H1 (cell line): ENCODE measurements at regions not wholly inside any gene's neighbourhood (a gene's known extent, or its start where the extent isn't known, plus 50 kb on each side); places are given as distances from the start of the nearest gene placed in this dataset.

Experiments used
- CTCF ChIA-PET: fragments of 300-600 bp; sonication (Branson Sonifier 250); formaldehyde crosslinking; loops from one replicate; lab custom pipeline; 2021; ENCODE audit not compliant: partially characterized antibody; lab: Charles Lee
- POLR2A ChIA-PET: fragments of 300-600 bp; sonication (Branson Sonifier 250); formaldehyde crosslinking; loops from one replicate; lab custom pipeline; 2021; ENCODE audit warnings: inconsistent platforms; ENCODE audit not compliant: partially characterized antibody; lab: Charles Lee
- DNase-seq, 2 experiments: peaks; one replicate each; pipeline versions ENCODE4 v3.0.0 to v3.0.0-alpha.2; 2010 to 2022; ENCODE audit warnings: low spot score in 2 of 2, low read depth in 1 of 2, mixed read lengths in 1 of 2
- FAIRE-seq: peaks from 2 replicates; lab custom pipeline; 2011; peaks lifted over from hg19 to GRCh38; lab: Jason Lieb, UNC
- H2AFZ ChIP-seq: 2 replicates; pipeline ENCODE4 v1.8.1; 2012; ENCODE audit warnings: low read length, inconsistent platforms
- H2AK5ac ChIP-seq: 2 replicates; pipeline ENCODE4 v1.6.1; 2013; ENCODE audit warnings: low read depth, low read length
- H2BK120ac ChIP-seq: replicated peaks from 2 replicates; pipeline ENCODE3; 2013; ENCODE audit warnings: low read depth, low read length, inconsistent platforms
- H2BK12ac ChIP-seq: 2 replicates; pipeline ENCODE4 v1.6.1; 2013; ENCODE audit warnings: low read depth, low read length
- H2BK15ac ChIP-seq: 2 replicates; pipeline ENCODE4 v1.6.1; 2013; ENCODE audit warnings: low read length
- H2BK20ac ChIP-seq: 2 replicates; pipeline ENCODE4 v1.6.1; 2013; ENCODE audit warnings: low read length
- H2BK5ac ChIP-seq: 2 replicates; pipeline ENCODE4 v1.6.1; 2013; ENCODE audit warnings: low read depth, low read length
- H3K14ac ChIP-seq: 2 replicates; pipeline ENCODE4 v1.6.1; 2013; ENCODE audit warnings: inconsistent platforms; ENCODE audit not compliant: insufficient read length
- H3K18ac ChIP-seq: 2 replicates; pipeline ENCODE4 v1.6.1; 2013; ENCODE audit warnings: low read length; ENCODE audit errors: extremely low read depth
- H3K23ac ChIP-seq: 2 replicates; pipeline ENCODE4 v1.6.1; 2013; ENCODE audit warnings: inconsistent platforms; ENCODE audit not compliant: insufficient read length
- H3K23me2 ChIP-seq: 2 replicates; pipeline ENCODE4 v1.6.1; 2013; ENCODE audit warnings: low read depth, low read length
- H3K27ac ChIP-seq: 2 replicates; pipeline ENCODE4 v1.6.1; 2011; ENCODE audit warnings: low read depth, low read length, inconsistent platforms
- H3K27me3 ChIP-seq, 4 experiments: replicated peaks in 1 of 4; 1 replicate in 1 of 4; 2 replicates in 3 of 4; pipeline versions ENCODE4 v1.6.1 to v1.8.1; 2011 to 2013; ENCODE audit warnings: low read length in 3 of 4, mild to moderate bottlenecking in 3 of 4, inconsistent platforms in 2 of 4, mixed read lengths in 2 of 4, moderate library complexity in 1 of 4; ENCODE audit not compliant: control insufficient read depth in 3 of 4, insufficient read depth in 3 of 4; ENCODE audit errors: extremely low read depth in 1 of 4
- H3K36me3 ChIP-seq, 4 experiments: 2 replicates each; pipeline versions ENCODE4 v1.6.1 to v1.8.1; 2011 to 2013; ENCODE audit warnings: mild to moderate bottlenecking in 4 of 4, low read length in 3 of 4, moderate library complexity in 2 of 4, control low read depth in 1 of 4, inconsistent platforms in 1 of 4; ENCODE audit not compliant: insufficient read depth in 4 of 4, control insufficient read depth in 2 of 4
- H3K4ac ChIP-seq: replicated peaks from 2 replicates; pipeline ENCODE3; 2013; ENCODE audit warnings: low read length, low read depth, mixed read lengths, inconsistent platforms; ENCODE audit not compliant: insufficient read length
- H3K4me1 ChIP-seq, 4 experiments: replicated peaks in 1 of 4; 1 replicate in 1 of 4; 2 replicates in 3 of 4; pipeline versions ENCODE4 v1.6.1 to v1.8.1; 2011 to 2013; ENCODE audit warnings: low read length in 3 of 4, inconsistent platforms in 2 of 4, mixed read lengths in 1 of 4; ENCODE audit not compliant: insufficient read depth in 4 of 4, control insufficient read depth in 3 of 4
- H3K4me2 ChIP-seq, 2 experiments: 2 replicates each; pipeline versions ENCODE4 v1.6.1 to v1.8.1; 2011 to 2013; ENCODE audit warnings: low read depth in 2 of 2, low read length in 2 of 2, control low read depth in 1 of 2, inconsistent platforms in 1 of 2, mild to moderate bottlenecking in 1 of 2; ENCODE audit not compliant: insufficient read depth in 1 of 2
- H3K4me3 ChIP-seq, 4 experiments: fragments of 200-600, 300-600 bp in 1 of 4; sonication (generic), shearing (Covaris generic), sonication (Bioruptor Twin) in 1 of 4; 2 replicates each; pipeline versions ENCODE4 v1.5.1 to v1.8.1; 2011 to 2016; ENCODE audit warnings: low read length in 4 of 4, low read depth in 3 of 4, control low read depth in 2 of 4, inconsistent platforms in 2 of 4, mild to moderate bottlenecking in 2 of 4, mixed read lengths in 1 of 4, moderate library complexity in 1 of 4; ENCODE audit not compliant: insufficient read depth in 2 of 4; ENCODE audit errors: extremely low read depth in 1 of 4
- H3K56ac ChIP-seq: replicated peaks from 2 replicates; pipeline ENCODE3; 2013; ENCODE audit warnings: low read depth, mild to moderate bottlenecking, mixed read lengths, low read length, inconsistent platforms; ENCODE audit not compliant: insufficient read length
- H3K79me1 ChIP-seq: 2 replicates; pipeline ENCODE4 v1.6.1; 2013; ENCODE audit warnings: low read depth, low read length, control low read depth
- H3K79me2 ChIP-seq, 2 experiments: 2 replicates each; pipeline versions ENCODE4 v1.6.1 to v1.8.1; 2012 to 2013; ENCODE audit warnings: low read length in 2 of 2, mild to moderate bottlenecking in 2 of 2, inconsistent platforms in 1 of 2; ENCODE audit not compliant: insufficient read depth in 2 of 2, control insufficient read depth in 1 of 2
- H3K9ac ChIP-seq, 4 experiments: replicated peaks in 1 of 4; 1 replicate in 1 of 4; 2 replicates in 3 of 4; pipeline versions ENCODE4 v1.6.1 to v1.8.1; 2011 to 2013; ENCODE audit warnings: low read depth in 3 of 4, low read length in 3 of 4, control low read depth in 2 of 4, mild to moderate bottlenecking in 2 of 4, moderate library complexity in 2 of 4, inconsistent platforms in 1 of 4; ENCODE audit errors: extremely low read depth in 1 of 4
- H3K9me3 ChIP-seq, 2 experiments: 2 replicates each; pipeline versions ENCODE4 v1.6.1 to v1.8.1; 2012 to 2013; ENCODE audit warnings: mild to moderate bottlenecking in 2 of 2, moderate library complexity in 2 of 2, control low read depth in 1 of 2, inconsistent platforms in 1 of 2, low read depth in 1 of 2, low read length in 1 of 2, mixed read lengths in 1 of 2; ENCODE audit not compliant: insufficient read depth in 2 of 2
- H4K20me1 ChIP-seq, 2 experiments: replicated peaks in 1 of 2; 2 replicates each; pipeline versions ENCODE3 to v1.8.1; 2011 to 2013; ENCODE audit warnings: inconsistent platforms in 2 of 2, low read length in 2 of 2, mild to moderate bottlenecking in 1 of 2; ENCODE audit not compliant: insufficient read depth in 2 of 2, control insufficient read depth in 1 of 2
- H4K5ac ChIP-seq: 2 replicates; pipeline ENCODE4 v1.6.1; 2013; ENCODE audit warnings: low read length, low read depth, mixed read lengths, inconsistent platforms; ENCODE audit not compliant: insufficient read length
- H4K8ac ChIP-seq: 2 replicates; pipeline ENCODE4 v1.8.0; 2013; ENCODE audit warnings: mild to moderate bottlenecking, moderate library complexity, low read length, inconsistent platforms; ENCODE audit not compliant: insufficient read depth; ENCODE audit errors: extremely low read depth
- H4K91ac ChIP-seq: replicated peaks from 2 replicates; pipeline ENCODE3; 2013; ENCODE audit warnings: low read length, mixed read lengths, inconsistent platforms; ENCODE audit not compliant: insufficient read length
- CHD2 ChIP-seq: IDR thresholded peaks from 2 replicates; pipeline ENCODE4 v1.6.1; 2012; ENCODE audit warnings: low read length, improper control_type of control experiment
- MAFK ChIP-seq: IDR thresholded peaks from 2 replicates; pipeline ENCODE4 v1.6.1; 2012; ENCODE audit warnings: low read depth, mild to moderate bottlenecking, improper control_type of control experiment, low read length
- RFX5 ChIP-seq: IDR thresholded peaks from 2 replicates; pipeline ENCODE4 v1.6.1; 2011; ENCODE audit warnings: low read depth, low read length, improper control_type of control experiment, borderline replicate concordance
- SP1 ChIP-seq: IDR thresholded peaks from 2 replicates; pipeline ENCODE4 v1.6.1; 2011; ENCODE audit warnings: low read depth, low read length
- TBP ChIP-seq: IDR thresholded peaks from 2 replicates; pipeline ENCODE4 v1.6.1; 2011; ENCODE audit warnings: low read depth, low read length, improper control_type of control experiment
- WGBS, 2 experiments: shearing (Covaris generic) in 1 of 2; methylation state at CpG; one replicate each; pipeline versions ENCODE4 v1.1.6 to v1.1.7; 2013 to 2015; ENCODE audit warnings: low lambda C conversion rate in 2 of 2, mixed read lengths in 2 of 2, inconsistent platforms in 1 of 2, low coverage in 1 of 2, missing lambda C conversion rate in 1 of 2; ENCODE audit not compliant: insufficient replicate concordance in 2 of 2, insufficient coverage in 1 of 2, insufficient read length in 1 of 2; ENCODE audit errors: extremely low coverage in 1 of 2, missing lambda C conversion rate in 1 of 2; 5-methylcytosine and 5-hydroxymethylcytosine counted together
- TF ChIP-seq, protein P1 (sequence below): IDR thresholded peaks from 2 replicates; pipeline ENCODE4 v1.6.1; 2012; ENCODE audit warnings: low read length, inconsistent platforms

- FAIRE-seq, result no peak
- H2AFZ ChIP-seq, result no peak overlapping the region
Observed at GRCh38 chr4:130053723-130054122, 957.8 kb downstream of the C4orf33 start.

More at GRCh38 chr4:130053723-130054122, 957.8 kb downstream of the C4orf33 start:
- Histone ChIP-seq H4K91ac (no peak overlapping the region), H2BK20ac (no peak overlapping the region), H3K9me3 (peaks cover 5 to 9% of the 10 kb centered on the region in 2 experiments; a peak in 3 of 4 replicates), H4K8ac (no peak overlapping the region), H3K18ac (no peak overlapping the region), H3K79me2 (no peaks in the 10 kb centered on the region), H3K27me3 (no peaks in the 10 kb centered on the region), H2BK12ac (no peak overlapping the region), H3K4ac (no peak overlapping the region), H3K4me3 (no peak overlapping the region), H3K56ac (no peak overlapping the region), H3K14ac (no peak overlapping the region), H2AK5ac (no peak overlapping the region), H2BK15ac (no peak overlapping the region), H3K4me1 (no peaks in the 10 kb centered on the region), H2BK120ac (no peak overlapping the region), H4K20me1 (no peaks in the 10 kb centered on the region), H3K23ac (no peak overlapping the region), H3K23me2 (no peaks in the 10 kb centered on the region), H3K9ac (no peak overlapping the region), H3K4me2 (no peak overlapping the region), H2BK5ac (no peak overlapping the region), H4K5ac (no peak overlapping the region), H3K27ac (no peak overlapping the region), H3K36me3 (peaks cover 0 to 2% (median 0%) of the 10 kb centered on the region in 4 experiments; a peak in 2 of 8 replicates), H3K79me1 (no peaks in the 10 kb centered on the region)
- CTCF ChIA-PET, result no interaction called here
- POLR2A ChIA-PET, result interaction anchor here (0.8 to 1.4 kb wide), 2 partner anchors 9 to 16 kb away, joined by 4 read pairs; no protein-coding TSS in a partner anchor
- TF ChIP-seq SP1 (no peak), MAFK (peak; percentile 99), CHD2 (no peak), RFX5 (no peak), TBP (no peak)
- TF ChIP-seq, protein P1, sequence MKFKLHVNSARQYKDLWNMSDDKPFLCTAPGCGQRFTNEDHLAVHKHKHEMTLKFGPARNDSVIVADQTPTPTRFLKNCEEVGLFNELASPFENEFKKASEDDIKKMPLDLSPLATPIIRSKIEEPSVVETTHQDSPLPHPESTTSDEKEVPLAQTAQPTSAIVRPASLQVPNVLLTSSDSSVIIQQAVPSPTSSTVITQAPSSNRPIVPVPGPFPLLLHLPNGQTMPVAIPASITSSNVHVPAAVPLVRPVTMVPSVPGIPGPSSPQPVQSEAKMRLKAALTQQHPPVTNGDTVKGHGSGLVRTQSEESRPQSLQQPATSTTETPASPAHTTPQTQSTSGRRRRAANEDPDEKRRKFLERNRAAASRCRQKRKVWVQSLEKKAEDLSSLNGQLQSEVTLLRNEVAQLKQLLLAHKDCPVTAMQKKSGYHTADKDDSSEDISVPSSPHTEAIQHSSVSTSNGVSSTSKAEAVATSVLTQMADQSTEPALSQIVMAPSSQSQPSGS, result no peak
- WGBS, 2 experiments, result 88% methylated on average over 2 of the region's 2 CpGs; no CpG with 5 or more reads in 1 of the 2 experiments
- no peak for DNase-seq
